Sigmoid colon (tissue), 6 donors: ENCODE measurements at regions not wholly inside any gene's neighbourhood (a gene's known extent, or its start where the extent isn't known, plus 50 kb on each side); places are given as distances from the start of the nearest gene placed in this dataset.

ENCODE experiments used
- DNase-seq: peaks from one replicate; pipeline ENCODE4 v3.0.0-alpha.2; 2019
- H3K27ac ChIP-seq, 4 donors: fragments of 200-600 bp; sonication (generic); one replicate each; pipeline ENCODE4 v1.5.1; 2016 to 2019; ENCODE audit warnings: mild to moderate bottlenecking in 1 of 4
- H3K27me3 ChIP-seq, 3 donors: fragments of 200-600 bp; sonication (generic); one replicate each; pipeline ENCODE4 v1.5.1; 2019; ENCODE audit warnings: mild to moderate bottlenecking in 1 of 3
- H3K36me3 ChIP-seq, 4 donors: fragments of 200-600 bp; sonication (generic); one replicate each; pipeline ENCODE4 v1.5.1; 2016 to 2019
- H3K4me1 ChIP-seq, 4 donors: fragments of 200-600 bp; sonication (generic); one replicate each; pipeline ENCODE4 v1.5.1; 2017 to 2019
- H3K4me3 ChIP-seq, 4 donors: fragments of 200-600 bp; sonication (generic); one replicate each; pipeline ENCODE4 v1.5.1; 2017 to 2019; ENCODE audit warnings: mild to moderate bottlenecking in 2 of 4, moderate library complexity in 1 of 4
- H3K9me3 ChIP-seq, 4 donors: fragments of 200-600 bp in 3 of 4; sonication (generic) in 3 of 4; one replicate each; pipeline versions ENCODE4 v1.5.1 to v1.6.1; 2013 to 2019
- EP300 ChIP-seq, 4 donors: sonication (generic); formaldehyde crosslinking; IDR thresholded peaks; one replicate each; pipeline ENCODE4 v1.6.1; 2017; ENCODE audit warnings: antibody characterized with exemption in 4 of 4
- POLR2A ChIP-seq, 2 donors: fragments of 450-650 bp; IDR thresholded peaks; one replicate each; pipeline ENCODE4 v1.6.1; 2016; ENCODE audit warnings: antibody characterized with exemption in 2 of 2, mild to moderate bottlenecking in 2 of 2, moderate library complexity in 2 of 2
- POLR2AphosphoS5 ChIP-seq, 4 donors: sonication (generic); formaldehyde crosslinking; IDR thresholded peaks; one replicate each; pipeline ENCODE4 v1.6.1; 2017; ENCODE audit warnings: antibody characterized with exemption in 4 of 4
- WGBS, 2 donors: extraction: QIAGEN DNeasy Blood & Tissue Kit; methylation state at CpG; one replicate each; pipeline ENCODE4 v1.1.7; 2013; 5-methylcytosine and 5-hydroxymethylcytosine counted together
- intact Hi-C: fragments of 100-400 bp; cut with DNase I; formaldehyde crosslinking; loops from one replicate; pipeline ENCODE4 v1.15.1; 2023
- TF ChIP-seq, protein P1 (sequence below), 4 experiments: fragments of 450-650 bp in 3 of 4; fragments of 200-600 bp in 1 of 4; IDR thresholded peaks; one replicate each; pipeline ENCODE4 v1.5.1; 2016 to 2019; ENCODE audit warnings: antibody characterized with exemption in 4 of 4, mild to moderate bottlenecking in 3 of 4, moderate library complexity in 2 of 4
- donor health status: healthy with polysubstance abuse.
- donor health status: healthy.

DNA sequence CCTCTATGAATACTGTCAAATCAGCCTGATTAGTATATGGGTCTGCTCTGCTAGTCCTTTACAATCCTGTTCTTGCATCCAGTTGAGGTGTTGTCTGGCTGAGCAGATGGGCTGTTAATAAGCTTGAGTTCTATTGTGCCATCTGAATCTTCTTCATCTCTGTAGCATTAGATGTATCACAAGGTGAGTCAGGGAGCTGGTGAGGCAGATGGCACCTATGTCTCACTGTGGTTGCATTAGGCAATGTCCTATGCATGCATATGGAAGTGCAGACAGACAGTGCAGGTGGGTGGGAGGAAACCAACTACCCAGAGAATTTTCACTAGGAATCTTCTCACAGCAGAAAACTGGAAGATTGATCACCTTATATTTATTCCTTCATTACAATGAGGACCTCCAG lies 165.7 kb upstream of the STXBP6 start:
- intact Hi-C loops, result no loop called here
- TF ChIP-seq POLR2AphosphoS5 (IDR thresholded peaks at IDR 0.05) (no peak), POLR2A (IDR thresholded peaks at IDR 0.05) (no peak)
- Histone ChIP-seq H3K27me3 (no peaks in the 10 kb centered on the region), H3K9me3 (peaks cover 0 to 1% (median 0%) of the 10 kb centered on the region in 4 donors), H3K4me1 (no peaks in the 10 kb centered on the region), H3K36me3 (no peaks in the 10 kb centered on the region), H3K27ac (no peak overlapping the region), H3K4me3 (no peak overlapping the region)
- DNase-seq, result no peak

DNA sequence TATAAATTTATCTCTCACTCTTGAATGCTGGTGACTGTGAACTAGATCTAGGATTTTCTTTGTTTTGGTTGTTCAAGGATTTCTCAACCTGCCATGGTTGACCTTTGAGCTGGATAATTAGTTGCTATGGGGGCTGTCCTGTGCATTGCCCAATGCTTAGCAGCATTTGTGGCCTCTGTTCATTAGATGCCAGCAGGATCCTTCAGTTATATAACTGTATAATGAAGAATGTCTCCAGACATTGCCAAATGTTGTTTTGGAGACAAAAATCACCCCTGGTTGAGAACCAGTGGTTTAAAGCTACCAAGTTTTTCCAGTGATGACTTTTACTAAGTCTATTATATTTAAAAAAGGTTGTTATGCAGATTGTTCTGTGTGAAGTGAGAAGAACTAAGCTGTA lies 147.9 kb upstream of the STXBP6 start:
- DNase-seq, result no peak
- TF ChIP-seq EP300 (IDR thresholded peaks at IDR 0.05) (no peak), POLR2AphosphoS5 (IDR thresholded peaks at IDR 0.05) (no peak), POLR2A (IDR thresholded peaks at IDR 0.05) (no peak)
- TF ChIP-seq, protein P1, sequence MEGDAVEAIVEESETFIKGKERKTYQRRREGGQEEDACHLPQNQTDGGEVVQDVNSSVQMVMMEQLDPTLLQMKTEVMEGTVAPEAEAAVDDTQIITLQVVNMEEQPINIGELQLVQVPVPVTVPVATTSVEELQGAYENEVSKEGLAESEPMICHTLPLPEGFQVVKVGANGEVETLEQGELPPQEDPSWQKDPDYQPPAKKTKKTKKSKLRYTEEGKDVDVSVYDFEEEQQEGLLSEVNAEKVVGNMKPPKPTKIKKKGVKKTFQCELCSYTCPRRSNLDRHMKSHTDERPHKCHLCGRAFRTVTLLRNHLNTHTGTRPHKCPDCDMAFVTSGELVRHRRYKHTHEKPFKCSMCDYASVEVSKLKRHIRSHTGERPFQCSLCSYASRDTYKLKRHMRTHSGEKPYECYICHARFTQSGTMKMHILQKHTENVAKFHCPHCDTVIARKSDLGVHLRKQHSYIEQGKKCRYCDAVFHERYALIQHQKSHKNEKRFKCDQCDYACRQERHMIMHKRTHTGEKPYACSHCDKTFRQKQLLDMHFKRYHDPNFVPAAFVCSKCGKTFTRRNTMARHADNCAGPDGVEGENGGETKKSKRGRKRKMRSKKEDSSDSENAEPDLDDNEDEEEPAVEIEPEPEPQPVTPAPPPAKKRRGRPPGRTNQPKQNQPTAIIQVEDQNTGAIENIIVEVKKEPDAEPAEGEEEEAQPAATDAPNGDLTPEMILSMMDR (IDR thresholded peaks at IDR 0.05), result no peak
- intact Hi-C loops, result no loop called here
- H3K9me3 ChIP-seq, result no peaks in the 10 kb centered on the region
- no peak overlapping the region for H3K27ac ChIP-seq
- H3K27me3 ChIP-seq, result no peaks in the 10 kb centered on the region
- no peaks in the 10 kb centered on the region for H3K36me3 ChIP-seq
- H3K4me1 ChIP-seq, result no peaks in the 10 kb centered on the region
- no peak overlapping the region for H3K4me3 ChIP-seq

DNA sequence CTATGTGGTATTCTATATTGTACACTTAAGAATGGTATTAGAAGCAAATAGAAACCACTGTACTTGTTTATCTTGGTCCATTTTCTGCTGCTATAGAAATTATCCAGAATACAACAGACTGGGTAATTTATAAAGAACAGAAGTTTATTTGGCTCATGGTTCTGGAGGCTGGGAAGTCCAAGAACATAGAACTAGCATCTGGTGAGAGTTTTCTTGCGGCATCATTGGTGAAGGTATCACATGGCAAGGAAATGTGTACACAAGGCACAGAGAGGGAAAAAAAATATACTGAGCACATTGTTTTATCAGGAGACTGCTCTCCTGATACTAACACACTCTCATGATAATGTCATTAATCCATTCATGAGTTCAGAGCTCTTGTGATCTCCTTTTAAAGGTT lies 130.3 kb upstream of the STXBP6 start:
- H3K27me3 ChIP-seq, result no peaks in the 10 kb centered on the region
- H3K9me3 ChIP-seq, result no peaks in the 10 kb centered on the region
- H3K4me1 ChIP-seq, result no peaks in the 10 kb centered on the region
- no peak overlapping the region for H3K4me3 ChIP-seq
- TF ChIP-seq, protein P1 (IDR thresholded peaks at IDR 0.05), result no peak
- TF ChIP-seq POLR2A (IDR thresholded peaks at IDR 0.05), result no peak
- TF ChIP-seq POLR2AphosphoS5 (IDR thresholded peaks at IDR 0.05), result no peak
- no peak for TF ChIP-seq EP300 (IDR thresholded peaks at IDR 0.05)
- 97 to 100% methylated on average over 1 of the region's 1 CpG for WGBS, 2 donors
- no peak overlapping the region for H3K27ac ChIP-seq
- no peak for DNase-seq
- no peaks in the 10 kb centered on the region for H3K36me3 ChIP-seq
- intact Hi-C loops, result no loop called here

DNA sequence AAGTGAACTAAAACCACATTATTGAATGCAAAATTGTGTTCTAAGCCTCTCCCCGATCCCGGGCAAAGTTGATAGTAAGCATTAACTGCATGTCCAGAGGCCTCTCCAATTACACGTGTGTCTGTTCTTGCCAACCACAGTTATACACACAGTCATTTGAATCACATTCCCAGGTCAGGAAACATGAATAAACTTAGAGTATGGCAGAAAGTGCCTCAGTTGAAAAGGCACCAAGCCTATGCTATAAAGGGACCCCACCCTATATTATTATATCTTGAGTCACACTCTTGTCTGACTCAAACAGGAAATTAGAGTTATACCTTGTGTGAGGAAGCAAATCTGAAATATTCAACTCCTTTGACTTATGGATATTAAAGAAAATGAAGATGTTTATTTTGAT lies 128.3 kb upstream of the STXBP6 start:
- intact Hi-C loops, result no loop called here
- 23 to 58% methylated on average over 3 of the region's 3 CpGs for WGBS, 2 donors
- TF ChIP-seq, protein P1 (IDR thresholded peaks at IDR 0.05), result no peak
- TF ChIP-seq POLR2A (IDR thresholded peaks at IDR 0.05) (no peak), POLR2AphosphoS5 (IDR thresholded peaks at IDR 0.05) (no peak), EP300 (IDR thresholded peaks at IDR 0.05) (no peak)
- Histone ChIP-seq H3K4me3 (no peak overlapping the region), H3K4me1 (no peaks in the 10 kb centered on the region), H3K9me3 (no peaks in the 10 kb centered on the region), H3K27ac (no peak overlapping the region), H3K36me3 (no peaks in the 10 kb centered on the region), H3K27me3 (no peaks in the 10 kb centered on the region)
- no peak for DNase-seq

DNA sequence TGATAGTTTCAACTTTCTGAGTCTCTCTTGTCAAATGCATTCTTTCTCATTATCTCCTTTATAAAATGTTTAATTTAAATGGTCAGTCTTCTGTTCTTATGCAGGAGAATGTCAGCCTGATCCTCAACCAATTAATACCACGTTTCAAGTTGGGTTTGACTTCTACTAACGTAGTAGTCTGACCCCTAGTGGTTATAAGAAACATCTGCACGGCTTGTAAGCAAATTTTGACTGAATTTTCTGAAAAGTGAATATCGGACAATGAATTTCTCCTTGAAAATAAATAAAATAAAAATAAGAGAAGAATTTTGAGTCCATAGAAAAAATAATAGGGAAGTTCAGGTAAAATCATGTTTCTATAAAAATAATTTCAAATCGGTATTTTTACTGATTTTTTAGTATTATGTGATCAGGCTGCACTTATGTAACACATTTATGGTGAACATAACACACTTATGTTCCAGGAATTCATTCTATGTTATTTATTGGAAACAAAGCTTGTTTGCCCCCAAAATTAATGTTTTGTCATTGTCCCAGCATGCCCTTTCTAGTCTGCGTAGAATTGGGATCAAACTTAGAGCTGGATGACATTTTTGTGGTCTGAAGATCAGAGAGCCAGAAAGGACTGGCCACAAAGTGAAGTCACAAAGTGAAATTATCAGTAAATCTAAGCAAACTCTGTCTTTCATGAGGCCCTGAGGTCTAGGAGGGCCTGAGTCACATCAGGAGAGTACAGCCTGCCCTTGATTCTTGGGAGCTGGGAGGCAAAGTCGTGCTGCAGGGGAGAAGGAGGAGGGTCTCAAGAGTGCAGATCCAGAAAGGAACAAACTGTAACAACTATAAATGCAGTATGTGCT lies 101.2 kb upstream of the STXBP6 start:
- no peaks in the 10 kb centered on the region for H3K4me1 ChIP-seq
- DNase-seq, result no peak
- H3K36me3 ChIP-seq, result no peaks in the 10 kb centered on the region
- no peaks in the 10 kb centered on the region for H3K27me3 ChIP-seq
- H3K4me3 ChIP-seq, result no peak overlapping the region
- TF ChIP-seq, protein P1 (IDR thresholded peaks at IDR 0.05), result peak; percentile 26 to 75 (median 56)
- no peak for TF ChIP-seq EP300 (IDR thresholded peaks at IDR 0.05)
- no peak for TF ChIP-seq POLR2A (IDR thresholded peaks at IDR 0.05)
- no peak for TF ChIP-seq POLR2AphosphoS5 (IDR thresholded peaks at IDR 0.05)
- WGBS, 2 donors, result 29 to 30% methylated on average over 7 of the region's 7 CpGs
- H3K27ac ChIP-seq, result no peak overlapping the region
- H3K9me3 ChIP-seq, result no peaks in the 10 kb centered on the region
- intact Hi-C loops, result loop anchor here (5.0 kb wide), 3 partner anchors 344 to 439 kb away; no protein-coding TSS in a partner anchor
